ENCODE measurements at regions not wholly inside any gene's neighbourhood (a gene's known extent, or its start where the extent isn't known, plus 50 kb on each side); places are given as distances from the start of the nearest gene placed in this dataset.

DNA sequence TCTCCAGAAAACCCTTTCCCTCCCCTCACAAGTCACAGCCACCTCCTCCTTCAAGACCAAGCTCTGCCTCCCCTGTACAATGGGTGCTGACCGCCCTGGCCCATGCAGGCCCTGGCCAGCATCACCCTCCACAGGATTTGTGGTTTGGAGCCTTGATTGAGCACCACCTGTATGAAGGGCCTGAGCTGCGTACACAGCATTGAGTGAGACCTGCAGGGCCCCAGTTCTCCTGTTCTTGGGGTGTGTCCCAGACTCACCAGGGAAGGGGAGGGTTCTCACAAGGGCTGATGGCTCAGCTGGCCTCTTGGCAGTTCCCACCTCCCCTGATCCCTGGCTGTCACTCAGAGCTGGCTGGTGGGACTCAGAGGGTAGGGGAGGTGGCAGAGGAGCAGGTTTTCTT, 63.7 kb upstream of the IER5L start:
- peaks cover 0 to 15% (median 4%) of the 10 kb centered on the region in 4 experiments; a peak in 6 of 7 replicates for H3K4me1 ChIP-seq (replicated peaks in 1 of 4; ENCODE audit: control insufficient read depth in 3 of 4, insufficient read depth in 4 of 4, low read length in 3 of 4)
- H3K23me2 ChIP-seq (ENCODE audit: low read depth, low read length), result no peaks in the 10 kb centered on the region
- H3K27ac ChIP-seq (ENCODE audit: low read depth, low read length), result no peak overlapping the region
- peaks cover 0 to 4% (median 0%) of the 10 kb centered on the region in 4 experiments; a peak in 2 of 7 replicates for H3K27me3 ChIP-seq (replicated peaks in 1 of 4; ENCODE audit: control insufficient read depth in 3 of 4, extremely low read depth in 1 of 4, insufficient read depth in 3 of 4, low read length in 3 of 4)
- no peak overlapping the region for H2BK120ac ChIP-seq (replicated peaks; ENCODE audit: low read depth, low read length)
- no peak overlapping the region for H2AFZ ChIP-seq (ENCODE audit: low read length)
- no peaks in the 10 kb centered on the region for H3K79me2 ChIP-seq (ENCODE audit: control insufficient read depth in 1 of 2, insufficient read depth in 2 of 2, low read length in 2 of 2)
- no peaks in the 10 kb centered on the region for H3K9me3 ChIP-seq (ENCODE audit: insufficient read depth in 2 of 2, low read depth in 1 of 2, low read length in 1 of 2)
- ChIA-PET POLR2A (ENCODE audit: partially characterized antibody) (interaction anchor here (2.2 to 2.6 kb wide), 2 partner anchors 19 to 63 kb away, joined by 6 to 7 read pairs; partner anchors contain the start of gene IER5L), CTCF (ENCODE audit: partially characterized antibody) (interaction anchor here (0.6 to 2.9 kb wide), 6 partner anchors 10 to 357 kb away, joined by 3 to 10 read pairs (median 6); no protein-coding TSS in a partner anchor)
- H3K4ac ChIP-seq (replicated peaks; ENCODE audit: insufficient read length, low read depth, low read length), result no peak overlapping the region
- no peak overlapping the region for H2BK15ac ChIP-seq (ENCODE audit: low read length)
- no peak overlapping the region for H3K18ac ChIP-seq (ENCODE audit: extremely low read depth, low read length)
- H3K9ac ChIP-seq (replicated peaks in 1 of 4; ENCODE audit: extremely low read depth in 1 of 4, low read depth in 3 of 4, low read length in 3 of 4), result no peak overlapping the region
- H3K23ac ChIP-seq (ENCODE audit: insufficient read length), result no peak overlapping the region
- DNase-seq (ENCODE audit: low read depth in 1 of 2, low spot score in 2 of 2) (no peak), FAIRE-seq (no peak)
- no peak overlapping the region for H4K8ac ChIP-seq (ENCODE audit: extremely low read depth, insufficient read depth, low read length)
- H3K79me1 ChIP-seq (ENCODE audit: low read depth, low read length), result no peaks in the 10 kb centered on the region
- no peak overlapping the region for H4K5ac ChIP-seq (ENCODE audit: insufficient read length, low read depth, low read length)
- H2BK5ac ChIP-seq (ENCODE audit: low read depth, low read length), result no peak overlapping the region
- no peak overlapping the region for H3K4me3 ChIP-seq (ENCODE audit: extremely low read depth in 1 of 4, insufficient read depth in 2 of 4, low read depth in 3 of 4, low read length in 4 of 4)
- WGBS, 2 experiments (ENCODE audit: extremely low coverage in 1 of 2, insufficient coverage in 1 of 2, insufficient read length in 1 of 2, insufficient replicate concordance in 2 of 2, low coverage in 1 of 2, low lambda C conversion rate in 2 of 2, missing lambda C conversion rate in 1 of 2), result 92% methylated on average over 2 of the region's 2 CpGs; no CpG with 5 or more reads in 1 of the 2 experiments
- H3K56ac ChIP-seq (replicated peaks; ENCODE audit: insufficient read length, low read depth, low read length), result no peak overlapping the region
- no peaks in the 10 kb centered on the region for H4K20me1 ChIP-seq (replicated peaks in 1 of 2; ENCODE audit: control insufficient read depth in 1 of 2, insufficient read depth in 2 of 2, low read length in 2 of 2)
- no peak overlapping the region for H3K14ac ChIP-seq (ENCODE audit: insufficient read length)
- no peak overlapping the region; the same call in 1 of the 2 replicates for H2BK12ac ChIP-seq (ENCODE audit: low read depth, low read length)
- H4K91ac ChIP-seq (replicated peaks; ENCODE audit: insufficient read length, low read length), result no peak overlapping the region
- H3K4me2 ChIP-seq (ENCODE audit: insufficient read depth in 1 of 2, low read depth in 2 of 2, low read length in 2 of 2), result no peak overlapping the region
- no peak overlapping the region; the same call in 1 of the 2 replicates for H2AK5ac ChIP-seq (ENCODE audit: low read depth, low read length)
- H3K36me3 ChIP-seq (ENCODE audit: control insufficient read depth in 2 of 4, insufficient read depth in 4 of 4, low read length in 3 of 4), result no peaks in the 10 kb centered on the region
- no peak overlapping the region for H2BK20ac ChIP-seq (ENCODE audit: low read length)
- TF ChIP-seq POLR2AphosphoS5 (IDR thresholded peaks at IDR 0.05; ENCODE audit: low read depth, low read length) (no peak), TAF1 (IDR thresholded peaks at IDR 0.05; ENCODE audit: low read depth, low read length) (no peak), CREB1 (IDR thresholded peaks at IDR 0.05) (no peak), SP2 (IDR thresholded peaks at IDR 0.05; ENCODE audit: low read length) (no peak), PHF8 (conservative IDR thresholded peaks at IDR 0.05; ENCODE audit: low read depth, low read length) (no peak), SAP30 (IDR thresholded peaks at IDR 0.05; ENCODE audit: insufficient read depth, insufficient replicate concordance, low read length) (no peak), SP1 (IDR thresholded peaks at IDR 0.05; ENCODE audit: low read depth, low read length) (no peak)
- TF ChIP-seq, protein P1, sequence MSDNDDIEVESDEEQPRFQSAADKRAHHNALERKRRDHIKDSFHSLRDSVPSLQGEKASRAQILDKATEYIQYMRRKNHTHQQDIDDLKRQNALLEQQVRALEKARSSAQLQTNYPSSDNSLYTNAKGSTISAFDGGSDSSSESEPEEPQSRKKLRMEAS (IDR thresholded peaks at IDR 0.05), result no peak
